ENCODE measurements at regions not wholly inside any gene's neighbourhood (a gene's known extent, or its start where the extent isn't known, plus 50 kb on each side); places are given as distances from the start of the nearest gene placed in this dataset.

DNA sequence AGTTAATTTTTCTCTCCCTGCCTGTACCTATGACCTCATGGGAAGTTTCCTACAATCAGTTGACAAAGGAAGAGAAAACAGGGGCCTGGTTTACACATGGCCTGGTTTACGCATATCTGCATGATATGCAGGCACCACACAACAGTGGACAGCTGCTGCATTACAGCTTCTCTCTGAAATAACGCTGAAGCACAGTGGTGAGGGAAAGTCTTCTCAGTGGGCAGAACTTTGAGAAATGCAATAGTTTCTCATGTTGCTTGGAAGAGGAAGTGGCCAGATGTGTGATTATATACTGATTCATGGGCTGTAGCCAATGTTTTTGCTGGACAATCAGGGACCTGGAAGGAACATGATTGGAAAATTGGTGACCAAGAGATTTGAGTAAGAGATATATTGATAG, 324.1 kb upstream of the GOT2 start:
- TF ChIP-seq, protein P1, sequence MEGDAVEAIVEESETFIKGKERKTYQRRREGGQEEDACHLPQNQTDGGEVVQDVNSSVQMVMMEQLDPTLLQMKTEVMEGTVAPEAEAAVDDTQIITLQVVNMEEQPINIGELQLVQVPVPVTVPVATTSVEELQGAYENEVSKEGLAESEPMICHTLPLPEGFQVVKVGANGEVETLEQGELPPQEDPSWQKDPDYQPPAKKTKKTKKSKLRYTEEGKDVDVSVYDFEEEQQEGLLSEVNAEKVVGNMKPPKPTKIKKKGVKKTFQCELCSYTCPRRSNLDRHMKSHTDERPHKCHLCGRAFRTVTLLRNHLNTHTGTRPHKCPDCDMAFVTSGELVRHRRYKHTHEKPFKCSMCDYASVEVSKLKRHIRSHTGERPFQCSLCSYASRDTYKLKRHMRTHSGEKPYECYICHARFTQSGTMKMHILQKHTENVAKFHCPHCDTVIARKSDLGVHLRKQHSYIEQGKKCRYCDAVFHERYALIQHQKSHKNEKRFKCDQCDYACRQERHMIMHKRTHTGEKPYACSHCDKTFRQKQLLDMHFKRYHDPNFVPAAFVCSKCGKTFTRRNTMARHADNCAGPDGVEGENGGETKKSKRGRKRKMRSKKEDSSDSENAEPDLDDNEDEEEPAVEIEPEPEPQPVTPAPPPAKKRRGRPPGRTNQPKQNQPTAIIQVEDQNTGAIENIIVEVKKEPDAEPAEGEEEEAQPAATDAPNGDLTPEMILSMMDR (IDR thresholded peaks at IDR 0.05) = no peak
- TF ChIP-seq POLR2A (IDR thresholded peaks at IDR 0.05) = no peak
